Suprapubic skin (tissue), 4 donors: ENCODE measurements at regions not wholly inside any gene's neighbourhood (a gene's known extent, or its start where the extent isn't known, plus 50 kb on each side); places are given as distances from the start of the nearest gene placed in this dataset.

ENCODE experiments used
- DNase-seq, 2 donors: peaks; one replicate each; pipeline ENCODE4 v3.0.0-alpha.2; 2019; ENCODE audit warnings: low spot score in 2 of 2
- H3K27ac ChIP-seq: fragments of 200-600 bp; sonication (generic); one replicate; pipeline ENCODE4 v1.5.1; 2019
- H3K27me3 ChIP-seq: fragments of 200-600 bp; sonication (generic); one replicate; pipeline ENCODE4 v1.5.1; 2019
- H3K36me3 ChIP-seq: fragments of 200-600 bp; sonication (generic); one replicate; pipeline ENCODE4 v1.5.1; 2019
- H3K4me1 ChIP-seq: fragments of 200-600 bp; sonication (generic); one replicate; pipeline ENCODE4 v1.5.1; 2019
- H3K4me3 ChIP-seq: fragments of 200-600 bp; sonication (generic); one replicate; pipeline ENCODE4 v1.5.1; 2019; ENCODE audit warnings: mild to moderate bottlenecking
- H3K9me3 ChIP-seq: fragments of 200-600 bp; sonication (generic); one replicate; pipeline ENCODE4 v1.5.1; 2019
- EP300 ChIP-seq: sonication (generic); formaldehyde crosslinking; IDR thresholded peaks from one replicate; pipeline ENCODE4 v1.6.1; 2017; ENCODE audit warnings: antibody characterized with exemption
- POLR2A ChIP-seq, 2 donors: fragments of 450-650 bp; IDR thresholded peaks; one replicate each; pipeline ENCODE4 v1.6.1; 2017; ENCODE audit warnings: antibody characterized with exemption in 2 of 2, mild to moderate bottlenecking in 2 of 2, moderate library complexity in 2 of 2
- POLR2AphosphoS5 ChIP-seq, 3 donors: sonication (generic); formaldehyde crosslinking; IDR thresholded peaks; one replicate each; pipeline ENCODE4 v1.6.1; 2017; ENCODE audit warnings: antibody characterized with exemption in 3 of 3
- WGBS: methylation state at CpG from one replicate; pipeline ENCODE4 v1.1.5; 2018; 5-methylcytosine and 5-hydroxymethylcytosine counted together
- TF ChIP-seq, protein P1 (sequence below), 2 donors: fragments of 200-600 bp in 1 of 2; fragments of 450-650 bp in 1 of 2; sonication (generic) in 1 of 2; IDR thresholded peaks; one replicate each; pipeline ENCODE4 v1.5.1; 2016 to 2019; ENCODE audit warnings: antibody characterized with exemption in 2 of 2, mild to moderate bottlenecking in 1 of 2, moderate library complexity in 1 of 2

- Histone ChIP-seq H3K36me3 (no peaks in the 10 kb centered on the region), H3K4me3 (no peak overlapping the region), H3K9me3 (no peaks in the 10 kb centered on the region), H3K27ac (no peak overlapping the region), H3K27me3 (no peaks in the 10 kb centered on the region), H3K4me1 (no peaks in the 10 kb centered on the region)
- 50% methylated on average over 1 of the region's 1 CpG for WGBS
- TF ChIP-seq, protein P1, sequence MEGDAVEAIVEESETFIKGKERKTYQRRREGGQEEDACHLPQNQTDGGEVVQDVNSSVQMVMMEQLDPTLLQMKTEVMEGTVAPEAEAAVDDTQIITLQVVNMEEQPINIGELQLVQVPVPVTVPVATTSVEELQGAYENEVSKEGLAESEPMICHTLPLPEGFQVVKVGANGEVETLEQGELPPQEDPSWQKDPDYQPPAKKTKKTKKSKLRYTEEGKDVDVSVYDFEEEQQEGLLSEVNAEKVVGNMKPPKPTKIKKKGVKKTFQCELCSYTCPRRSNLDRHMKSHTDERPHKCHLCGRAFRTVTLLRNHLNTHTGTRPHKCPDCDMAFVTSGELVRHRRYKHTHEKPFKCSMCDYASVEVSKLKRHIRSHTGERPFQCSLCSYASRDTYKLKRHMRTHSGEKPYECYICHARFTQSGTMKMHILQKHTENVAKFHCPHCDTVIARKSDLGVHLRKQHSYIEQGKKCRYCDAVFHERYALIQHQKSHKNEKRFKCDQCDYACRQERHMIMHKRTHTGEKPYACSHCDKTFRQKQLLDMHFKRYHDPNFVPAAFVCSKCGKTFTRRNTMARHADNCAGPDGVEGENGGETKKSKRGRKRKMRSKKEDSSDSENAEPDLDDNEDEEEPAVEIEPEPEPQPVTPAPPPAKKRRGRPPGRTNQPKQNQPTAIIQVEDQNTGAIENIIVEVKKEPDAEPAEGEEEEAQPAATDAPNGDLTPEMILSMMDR (IDR thresholded peaks at IDR 0.05), result no peak
- TF ChIP-seq POLR2AphosphoS5 (IDR thresholded peaks at IDR 0.05) (no peak), EP300 (no peak), POLR2A (IDR thresholded peaks at IDR 0.05) (no peak)
- DNase-seq, result no peak
Observed at GRCh38 chrX:42933187-42933586, 155.2 kb upstream of the PPP1R2C start.

- Histone ChIP-seq H3K27ac (no peak overlapping the region), H3K36me3 (no peaks in the 10 kb centered on the region), H3K4me3 (no peak overlapping the region), H3K27me3 (no peaks in the 10 kb centered on the region), H3K4me1 (no peaks in the 10 kb centered on the region), H3K9me3 (no peaks in the 10 kb centered on the region)
- no peak for DNase-seq
- TF ChIP-seq POLR2AphosphoS5 (IDR thresholded peaks at IDR 0.05), result no peak
- TF ChIP-seq, protein P1 (IDR thresholded peaks at IDR 0.05), result no peak
- no peak for TF ChIP-seq POLR2A (IDR thresholded peaks at IDR 0.05)
- no peak for TF ChIP-seq EP300
- WGBS, result 56% methylated on average over 5 of the region's 5 CpGs
Observed at GRCh38 chrX:42934020-42934726, 156.2 kb upstream of the PPP1R2C start.

DNA sequence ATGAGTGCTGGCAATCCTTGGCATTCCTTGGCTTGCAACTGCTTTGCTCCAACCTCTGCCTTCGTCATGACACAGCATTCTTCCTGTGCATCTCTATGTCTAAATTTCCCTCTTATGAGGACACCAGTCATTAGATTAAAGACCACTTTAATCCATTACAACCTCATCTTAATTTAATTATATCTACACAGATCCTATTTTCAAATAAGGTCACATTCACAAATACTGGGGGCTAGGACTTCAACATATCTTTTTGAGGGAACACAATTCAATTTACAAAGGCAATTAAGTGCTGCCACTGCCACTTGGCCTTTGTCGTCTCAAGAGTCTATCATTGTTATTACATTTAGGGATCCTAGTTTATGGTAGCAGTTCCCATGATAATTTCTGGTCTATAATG lies 163.7 kb upstream of the PPP1R2C start:
- TF ChIP-seq, protein P1 (IDR thresholded peaks at IDR 0.05), result no peak
- TF ChIP-seq EP300, result no peak
- no peak for TF ChIP-seq POLR2AphosphoS5 (IDR thresholded peaks at IDR 0.05)
- TF ChIP-seq POLR2A (IDR thresholded peaks at IDR 0.05), result no peak
- H3K27me3 ChIP-seq, result no peaks in the 10 kb centered on the region
- WGBS, result 87% methylated on average over 2 of the region's 2 CpGs
- no peaks in the 10 kb centered on the region for H3K9me3 ChIP-seq
- H3K27ac ChIP-seq, result no peak overlapping the region
- DNase-seq, result no peak
- H3K36me3 ChIP-seq, result no peaks in the 10 kb centered on the region
- H3K4me3 ChIP-seq, result no peak overlapping the region
- no peaks in the 10 kb centered on the region for H3K4me1 ChIP-seq

- WGBS, result 70% methylated on average over 6 of the region's 6 CpGs
- Histone ChIP-seq H3K27ac (no peak overlapping the region), H3K9me3 (no peaks in the 10 kb centered on the region), H3K4me1 (no peaks in the 10 kb centered on the region), H3K27me3 (no peaks in the 10 kb centered on the region), H3K4me3 (no peak overlapping the region), H3K36me3 (no peaks in the 10 kb centered on the region)
- TF ChIP-seq, protein P1 (IDR thresholded peaks at IDR 0.05), result no peak
- TF ChIP-seq POLR2AphosphoS5 (IDR thresholded peaks at IDR 0.05) (no peak), POLR2A (IDR thresholded peaks at IDR 0.05) (no peak), EP300 (no peak)
- DNase-seq, result no peak
Observed at GRCh38 chrX:42943051-42943974, 165.3 kb upstream of the PPP1R2C start.

DNA sequence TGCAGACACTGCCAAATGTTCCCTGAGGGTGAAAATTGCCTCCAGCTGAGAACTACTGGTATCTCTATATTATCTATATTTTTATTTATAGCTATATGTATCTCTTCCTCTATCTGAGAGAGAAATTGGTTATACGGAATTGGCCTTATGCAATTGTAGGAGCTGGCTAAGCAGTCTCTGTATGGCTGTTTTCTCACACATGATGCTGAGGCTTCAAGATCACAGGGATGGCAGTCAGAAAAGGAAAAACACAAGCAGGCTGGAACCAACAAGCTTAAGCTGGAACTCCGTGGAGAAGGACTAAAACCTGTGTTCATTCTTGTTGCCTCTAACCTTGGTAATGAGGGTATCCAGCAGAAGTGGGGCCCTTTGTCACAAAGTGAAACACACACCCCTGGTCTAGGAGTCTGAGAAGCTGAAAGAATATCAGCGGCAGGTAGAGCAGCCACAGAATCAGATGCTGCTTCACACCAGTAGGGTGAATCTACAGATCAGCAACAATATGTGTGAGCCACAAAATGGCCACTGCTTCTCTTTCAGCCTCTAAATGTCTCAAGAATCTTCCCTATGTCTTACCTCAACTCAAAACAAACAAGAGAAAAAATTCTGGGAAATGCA lies 166.5 kb upstream of the PPP1R2C start:
- WGBS, result 67% methylated on average over 3 of the region's 3 CpGs
- Histone ChIP-seq H3K36me3 (no peaks in the 10 kb centered on the region), H3K9me3 (no peaks in the 10 kb centered on the region), H3K27ac (no peak overlapping the region), H3K4me1 (no peaks in the 10 kb centered on the region), H3K27me3 (no peaks in the 10 kb centered on the region), H3K4me3 (no peak overlapping the region)
- DNase-seq, result no peak
- no peak for TF ChIP-seq POLR2AphosphoS5 (IDR thresholded peaks at IDR 0.05)
- no peak for TF ChIP-seq POLR2A (IDR thresholded peaks at IDR 0.05)
- TF ChIP-seq EP300, result no peak
- TF ChIP-seq, protein P1 (IDR thresholded peaks at IDR 0.05), result no peak
